ENCODE measurements at regions not wholly inside any gene's neighbourhood (a gene's known extent, or its start where the extent isn't known, plus 50 kb on each side); places are given as distances from the start of the nearest gene placed in this dataset.

DNA sequence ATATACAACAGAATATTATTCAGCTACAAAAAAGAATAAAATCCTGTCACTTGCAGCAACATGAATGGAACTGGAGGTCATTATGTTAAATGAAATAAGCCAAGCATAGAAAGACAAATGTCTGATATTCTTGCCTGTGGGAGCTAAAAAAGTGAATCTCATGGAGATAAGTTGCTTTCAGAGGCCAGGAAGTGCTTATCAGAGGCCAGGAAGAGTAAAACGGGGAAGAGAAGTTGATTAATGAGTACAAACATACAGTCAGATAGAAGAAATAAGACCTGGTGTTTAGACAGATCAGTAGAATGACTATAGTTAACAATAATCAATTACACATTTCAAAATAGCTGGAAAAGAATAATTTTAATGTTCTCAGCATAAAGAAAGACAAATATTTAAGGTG lies 54.4 kb upstream of the CPHXL start:
- H3K4me3 ChIP-seq: no peak overlapping the region
- intact Hi-C loops (cut with DNase I; ENCODE audit: low total_unique reads): loop anchor here (1.0 kb wide), 1 partner anchor 9 kb away; no protein-coding TSS in a partner anchor
- H3K27ac ChIP-seq: no peak overlapping the region
- no peaks in the 10 kb centered on the region for H3K27me3 ChIP-seq
- H3K9me3 ChIP-seq: no peaks in the 10 kb centered on the region
- H3K36me3 ChIP-seq: no peaks in the 10 kb centered on the region
- H3K4me1 ChIP-seq: no peaks in the 10 kb centered on the region
- TF ChIP-seq, protein P1, sequence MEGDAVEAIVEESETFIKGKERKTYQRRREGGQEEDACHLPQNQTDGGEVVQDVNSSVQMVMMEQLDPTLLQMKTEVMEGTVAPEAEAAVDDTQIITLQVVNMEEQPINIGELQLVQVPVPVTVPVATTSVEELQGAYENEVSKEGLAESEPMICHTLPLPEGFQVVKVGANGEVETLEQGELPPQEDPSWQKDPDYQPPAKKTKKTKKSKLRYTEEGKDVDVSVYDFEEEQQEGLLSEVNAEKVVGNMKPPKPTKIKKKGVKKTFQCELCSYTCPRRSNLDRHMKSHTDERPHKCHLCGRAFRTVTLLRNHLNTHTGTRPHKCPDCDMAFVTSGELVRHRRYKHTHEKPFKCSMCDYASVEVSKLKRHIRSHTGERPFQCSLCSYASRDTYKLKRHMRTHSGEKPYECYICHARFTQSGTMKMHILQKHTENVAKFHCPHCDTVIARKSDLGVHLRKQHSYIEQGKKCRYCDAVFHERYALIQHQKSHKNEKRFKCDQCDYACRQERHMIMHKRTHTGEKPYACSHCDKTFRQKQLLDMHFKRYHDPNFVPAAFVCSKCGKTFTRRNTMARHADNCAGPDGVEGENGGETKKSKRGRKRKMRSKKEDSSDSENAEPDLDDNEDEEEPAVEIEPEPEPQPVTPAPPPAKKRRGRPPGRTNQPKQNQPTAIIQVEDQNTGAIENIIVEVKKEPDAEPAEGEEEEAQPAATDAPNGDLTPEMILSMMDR (IDR thresholded peaks at IDR 0.05): no peak
- no peak for DNase-seq

DNA sequence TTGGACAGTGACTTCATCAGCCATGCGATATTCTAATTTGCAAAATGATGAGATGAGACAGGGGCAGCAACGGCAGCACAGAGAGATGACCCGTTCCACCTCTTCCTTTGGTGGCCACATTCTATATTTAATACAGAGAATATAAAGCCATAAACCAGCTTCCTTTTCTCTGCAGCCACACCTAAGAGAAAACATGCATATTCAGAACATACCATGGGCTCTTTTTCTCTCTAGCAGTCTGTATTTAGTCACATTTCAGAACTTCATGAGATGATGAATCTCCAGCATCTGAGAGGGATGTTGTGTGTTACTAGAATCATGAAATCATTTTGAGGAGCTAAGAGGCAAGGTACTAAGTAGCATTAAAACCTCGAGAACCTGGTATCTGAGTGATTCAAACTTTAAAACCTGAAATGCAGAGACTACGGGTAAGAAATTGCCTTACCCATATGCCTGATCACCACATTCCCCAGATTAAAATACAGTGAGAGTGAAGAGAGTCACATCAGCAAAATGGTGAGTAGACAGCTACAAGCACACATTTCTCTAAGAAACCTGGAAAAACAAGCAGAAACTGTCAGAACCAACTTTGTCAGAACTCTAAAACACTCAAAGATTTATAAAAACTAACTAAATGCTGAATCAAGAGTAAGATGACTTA lies 55.5 kb upstream of the CPHXL start:
- H3K27me3 ChIP-seq: no peaks in the 10 kb centered on the region
- intact Hi-C loops (cut with DNase I; ENCODE audit: low total_unique reads): no loop called here
- TF ChIP-seq, protein P1 (IDR thresholded peaks at IDR 0.05): no peak
- H3K4me1 ChIP-seq: no peaks in the 10 kb centered on the region
- H3K36me3 ChIP-seq: no peaks in the 10 kb centered on the region
- no peak for DNase-seq
- no peak overlapping the region for H3K4me3 ChIP-seq
- H3K9me3 ChIP-seq: no peaks in the 10 kb centered on the region
- no peak overlapping the region for H3K27ac ChIP-seq

DNA sequence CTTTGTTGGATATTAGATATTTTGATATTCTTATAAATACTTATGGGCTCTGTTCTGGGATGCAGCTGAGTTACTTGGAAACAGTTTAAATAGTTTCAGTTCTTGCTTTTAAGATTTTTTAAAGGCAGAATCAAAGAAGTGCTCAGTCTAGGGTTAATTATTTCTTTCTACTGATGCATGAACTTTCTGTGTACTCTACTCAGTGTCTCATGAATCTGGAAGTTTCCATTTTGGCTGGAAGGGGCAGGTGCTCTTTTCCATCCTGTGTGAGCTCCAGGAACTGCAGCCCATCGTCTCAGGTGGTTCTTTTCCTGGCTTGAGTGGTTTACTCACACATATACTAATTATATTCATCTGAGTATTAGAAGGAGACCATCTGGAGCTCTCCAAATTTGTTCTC lies 61.1 kb upstream of the CPHXL start:
- H3K4me3 ChIP-seq: no peak overlapping the region
- DNase-seq: no peak
- no peak overlapping the region for H3K27ac ChIP-seq
- TF ChIP-seq, protein P1 (IDR thresholded peaks at IDR 0.05): no peak
- H3K9me3 ChIP-seq: no peaks in the 10 kb centered on the region
- intact Hi-C loops (cut with DNase I; ENCODE audit: low total_unique reads): no loop called here
- H3K4me1 ChIP-seq: no peaks in the 10 kb centered on the region
- no peaks in the 10 kb centered on the region for H3K36me3 ChIP-seq
- no peaks in the 10 kb centered on the region for H3K27me3 ChIP-seq

DNA sequence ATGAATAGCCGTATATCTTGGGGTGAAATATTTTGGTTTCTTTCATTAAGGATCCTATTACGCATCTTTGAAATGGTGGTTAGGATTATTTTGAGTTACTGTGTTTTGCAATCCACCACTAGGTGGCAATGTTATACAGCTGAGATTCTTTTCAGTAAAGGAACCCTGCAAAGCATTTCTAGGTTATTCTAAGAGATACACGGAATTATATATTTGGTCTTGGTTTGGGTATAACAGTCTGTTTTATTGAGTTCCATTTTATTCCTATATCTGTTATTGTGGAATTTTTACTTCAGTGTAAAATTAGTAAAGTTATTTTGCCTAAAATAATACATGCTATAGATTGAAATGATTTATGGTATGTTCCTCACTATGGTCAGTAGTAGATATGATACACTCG lies 62.9 kb upstream of the CPHXL start:
- no peak for DNase-seq
- H3K4me3 ChIP-seq: no peak overlapping the region
- intact Hi-C loops (cut with DNase I; ENCODE audit: low total_unique reads): loop anchor here (2.0 kb wide), 1 partner anchor 1384 kb away; no protein-coding TSS in a partner anchor
- H3K27me3 ChIP-seq: no peaks in the 10 kb centered on the region
- H3K9me3 ChIP-seq: no peaks in the 10 kb centered on the region
- H3K36me3 ChIP-seq: no peaks in the 10 kb centered on the region
- H3K27ac ChIP-seq: no peak overlapping the region
- TF ChIP-seq, protein P1 (IDR thresholded peaks at IDR 0.05): peak; percentile 75 to 76
- H3K4me1 ChIP-seq: no peaks in the 10 kb centered on the region

DNA sequence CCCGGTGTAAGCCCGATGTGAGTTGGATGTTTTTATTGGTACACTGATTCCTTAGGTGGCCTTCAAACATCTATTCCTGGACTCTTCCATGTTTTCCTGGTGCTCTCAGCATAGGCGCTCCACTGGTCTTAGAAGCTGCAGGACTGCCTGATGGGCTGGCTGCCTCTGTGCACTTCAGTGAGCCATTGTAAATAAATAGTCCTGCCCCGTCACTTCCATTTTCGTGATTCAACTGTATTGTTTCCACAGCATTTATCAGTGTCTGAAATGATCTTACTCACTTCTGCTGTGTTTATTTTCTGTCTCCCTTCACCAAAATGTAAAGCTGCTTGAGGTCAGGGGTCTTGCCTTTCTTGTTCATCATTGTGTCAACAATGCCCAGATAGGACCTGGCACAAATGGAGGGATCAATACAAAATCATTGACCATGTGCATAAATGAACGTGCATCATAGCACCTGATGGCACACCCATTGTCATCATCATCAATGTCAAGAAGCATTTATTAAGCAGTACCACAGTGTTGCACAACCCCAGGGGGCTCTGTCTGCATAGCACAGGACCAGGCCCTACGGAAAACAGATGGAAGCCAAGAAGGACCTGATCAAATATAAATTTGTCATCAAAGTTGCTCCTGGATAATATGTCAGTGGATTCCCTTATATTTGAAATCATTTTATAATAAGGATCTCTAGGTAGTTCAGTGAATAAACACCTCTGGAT lies 66.6 kb upstream of the CPHXL start:
- no peaks in the 10 kb centered on the region for H3K27me3 ChIP-seq
- intact Hi-C loops (cut with DNase I; ENCODE audit: low total_unique reads): no loop called here

More for the DNA sequence above, 66.6 kb upstream of the CPHXL start:
- H3K4me1 ChIP-seq: no peaks in the 10 kb centered on the region
- H3K36me3 ChIP-seq: no peaks in the 10 kb centered on the region
- H3K4me3 ChIP-seq: no peak overlapping the region
- no peak overlapping the region for H3K27ac ChIP-seq
- TF ChIP-seq, protein P1 (IDR thresholded peaks at IDR 0.05): no peak
- DNase-seq: no peak
- H3K9me3 ChIP-seq: no peaks in the 10 kb centered on the region

Data from tibial artery (tissue), 4 donors.